Uterus (tissue), 3 donors: ENCODE measurements at regions not wholly inside any gene's neighbourhood (a gene's known extent, or its start where the extent isn't known, plus 50 kb on each side); places are given as distances from the start of the nearest gene placed in this dataset.
"Not testable (repeated sequence)": the region's sequence is repeated elsewhere in the genome, so short reads cannot be mapped to it uniquely, and the experiment has no call there.

Experiments used
- DNase-seq, 2 donors: peaks; one replicate each; pipeline ENCODE4 v3.0.0-alpha.2; 2019 to 2020
- H3K27ac ChIP-seq, 2 donors: fragments of 200-600 bp; sonication (generic); 1 replicate in 1 of 2; 2 replicates in 1 of 2; pipeline ENCODE4 v1.5.1; 2016 to 2018
- H3K27me3 ChIP-seq, 2 donors: fragments of 200-600 bp; sonication (generic); one replicate each; pipeline ENCODE4 v1.5.1; 2018 to 2019; ENCODE audit warnings: control low read depth in 1 of 2
- H3K36me3 ChIP-seq, 2 donors: fragments of 200-600 bp; sonication (generic); one replicate each; pipeline ENCODE4 v1.5.1; 2019; ENCODE audit warnings: control low read depth in 1 of 2
- H3K4me1 ChIP-seq, 2 donors: fragments of 200-600 bp; sonication (generic); one replicate each; pipeline ENCODE4 v1.5.1; 2018 to 2019; ENCODE audit warnings: control low read depth in 1 of 2
- H3K4me3 ChIP-seq, 2 donors: fragments of 200-600 bp; sonication (generic); 1 replicate in 1 of 2; 2 replicates in 1 of 2; pipeline ENCODE4 v1.5.1; 2018 to 2019; ENCODE audit warnings: mild to moderate bottlenecking in 1 of 2
- H3K9me3 ChIP-seq, 2 donors: fragments of 200-600 bp; sonication (generic); one replicate each; pipeline ENCODE4 v1.5.1; 2019; ENCODE audit warnings: control low read depth in 1 of 2
- POLR2A ChIP-seq, 2 donors: fragments of 450-650 bp; IDR thresholded peaks; one replicate each; pipeline ENCODE4 v1.6.1; 2016; ENCODE audit warnings: antibody characterized with exemption in 2 of 2, mild to moderate bottlenecking in 1 of 2, moderate library complexity in 1 of 2
- intact Hi-C: fragments of 100-400 bp; cut with DNase I; formaldehyde crosslinking; loops from one replicate; pipeline ENCODE4 v1.15.1; 2023; ENCODE audit warnings: low total_unique reads
- TF ChIP-seq, protein P1 (sequence below), 4 experiments: fragments of 200-600 bp in 2 of 4; fragments of 450-650 bp in 2 of 4; sonication (generic) in 2 of 4; IDR thresholded peaks; one replicate each; pipeline ENCODE4 v1.5.1; 2016 to 2019; ENCODE audit warnings: antibody characterized with exemption in 4 of 4, mild to moderate bottlenecking in 2 of 4, moderate library complexity in 1 of 4
- donor health status: DM: yes; HTN: yes; CAD: no.

DNA sequence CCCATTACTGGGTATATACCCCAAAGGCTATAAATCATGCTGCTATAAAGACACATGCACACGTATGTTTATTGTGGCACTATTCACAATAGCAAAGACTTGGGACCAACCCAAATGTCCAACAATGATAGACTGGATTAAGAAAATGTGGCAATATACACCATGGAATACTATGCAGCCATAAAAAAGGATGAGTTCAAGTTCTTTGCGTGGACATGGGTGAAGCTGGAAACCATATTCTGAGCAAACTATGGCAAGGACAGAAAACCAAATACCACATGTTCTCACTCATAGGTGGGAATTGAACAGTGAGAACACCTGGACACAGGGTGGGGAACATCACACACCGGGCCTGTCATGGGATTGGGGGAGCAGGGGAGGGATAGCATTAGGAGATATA lies 54.4 kb upstream of the MUCL1 start:
- DNase-seq, H3K36me3 ChIP-seq, H3K9me3 ChIP-seq, intact Hi-C loops, H3K27me3 ChIP-seq, H3K27ac ChIP-seq, H3K4me1 ChIP-seq, H3K4me3 ChIP-seq: not testable (repeated sequence)

DNA sequence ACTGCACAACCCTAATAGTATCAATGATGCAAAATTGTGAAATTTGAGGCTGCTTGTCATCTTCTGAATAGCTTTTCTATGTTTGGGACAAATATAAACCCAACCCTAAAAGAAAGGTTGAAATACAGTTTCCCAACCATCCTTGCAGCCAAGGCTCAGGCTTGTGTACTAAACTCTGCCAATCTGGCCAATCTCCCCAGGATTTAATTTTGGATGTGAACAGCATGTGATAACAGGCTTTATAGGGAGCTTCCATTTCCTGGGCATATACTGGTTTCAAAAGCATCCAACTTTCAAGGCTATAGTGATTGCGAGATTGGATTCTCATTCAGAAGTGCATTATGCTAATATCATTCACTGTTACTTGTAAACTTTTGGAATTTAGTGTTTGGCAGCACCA lies 55.7 kb upstream of the MUCL1 start:
- H3K4me1 ChIP-seq = no peaks in the 10 kb centered on the region
- TF ChIP-seq, protein P1, sequence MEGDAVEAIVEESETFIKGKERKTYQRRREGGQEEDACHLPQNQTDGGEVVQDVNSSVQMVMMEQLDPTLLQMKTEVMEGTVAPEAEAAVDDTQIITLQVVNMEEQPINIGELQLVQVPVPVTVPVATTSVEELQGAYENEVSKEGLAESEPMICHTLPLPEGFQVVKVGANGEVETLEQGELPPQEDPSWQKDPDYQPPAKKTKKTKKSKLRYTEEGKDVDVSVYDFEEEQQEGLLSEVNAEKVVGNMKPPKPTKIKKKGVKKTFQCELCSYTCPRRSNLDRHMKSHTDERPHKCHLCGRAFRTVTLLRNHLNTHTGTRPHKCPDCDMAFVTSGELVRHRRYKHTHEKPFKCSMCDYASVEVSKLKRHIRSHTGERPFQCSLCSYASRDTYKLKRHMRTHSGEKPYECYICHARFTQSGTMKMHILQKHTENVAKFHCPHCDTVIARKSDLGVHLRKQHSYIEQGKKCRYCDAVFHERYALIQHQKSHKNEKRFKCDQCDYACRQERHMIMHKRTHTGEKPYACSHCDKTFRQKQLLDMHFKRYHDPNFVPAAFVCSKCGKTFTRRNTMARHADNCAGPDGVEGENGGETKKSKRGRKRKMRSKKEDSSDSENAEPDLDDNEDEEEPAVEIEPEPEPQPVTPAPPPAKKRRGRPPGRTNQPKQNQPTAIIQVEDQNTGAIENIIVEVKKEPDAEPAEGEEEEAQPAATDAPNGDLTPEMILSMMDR (IDR thresholded peaks at IDR 0.05) = no peak
- TF ChIP-seq POLR2A (IDR thresholded peaks at IDR 0.05) = no peak
- H3K27ac ChIP-seq = no peak overlapping the region
- intact Hi-C loops = no loop called here
- no peak overlapping the region for H3K4me3 ChIP-seq
- no peaks in the 10 kb centered on the region for H3K36me3 ChIP-seq
- H3K9me3 ChIP-seq = no peaks in the 10 kb centered on the region
- H3K27me3 ChIP-seq = no peaks in the 10 kb centered on the region
- DNase-seq = no peak

DNA sequence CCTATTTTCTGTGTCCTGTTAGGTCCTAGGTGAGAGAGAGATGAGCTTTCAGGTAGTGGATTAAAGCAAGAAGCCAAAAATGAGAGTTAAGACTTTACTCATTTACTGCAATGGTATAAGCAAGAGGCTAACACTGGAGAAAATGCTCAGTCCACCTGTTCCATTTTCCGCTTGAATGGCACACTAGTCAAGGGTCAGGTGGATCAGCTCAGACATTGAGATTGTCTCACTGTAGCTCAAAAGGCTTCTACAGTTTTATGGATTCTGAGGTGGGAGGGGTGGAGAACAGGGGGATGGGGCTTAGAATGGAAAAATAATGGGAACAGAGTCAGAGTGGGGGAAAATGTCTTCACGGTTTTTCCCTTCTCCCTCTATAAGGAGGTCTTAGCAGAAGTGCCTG lies 57.3 kb upstream of the MUCL1 start:
- H3K4me1 ChIP-seq = no peaks in the 10 kb centered on the region
- H3K36me3 ChIP-seq = no peaks in the 10 kb centered on the region
- no peak overlapping the region for H3K27ac ChIP-seq
- H3K27me3 ChIP-seq = no peaks in the 10 kb centered on the region
- intact Hi-C loops = no loop called here
- TF ChIP-seq, protein P1 (IDR thresholded peaks at IDR 0.05) = no peak
- no peak for TF ChIP-seq POLR2A (IDR thresholded peaks at IDR 0.05)
- no peak for DNase-seq
- H3K4me3 ChIP-seq = no peak overlapping the region
- H3K9me3 ChIP-seq = no peaks in the 10 kb centered on the region

DNA sequence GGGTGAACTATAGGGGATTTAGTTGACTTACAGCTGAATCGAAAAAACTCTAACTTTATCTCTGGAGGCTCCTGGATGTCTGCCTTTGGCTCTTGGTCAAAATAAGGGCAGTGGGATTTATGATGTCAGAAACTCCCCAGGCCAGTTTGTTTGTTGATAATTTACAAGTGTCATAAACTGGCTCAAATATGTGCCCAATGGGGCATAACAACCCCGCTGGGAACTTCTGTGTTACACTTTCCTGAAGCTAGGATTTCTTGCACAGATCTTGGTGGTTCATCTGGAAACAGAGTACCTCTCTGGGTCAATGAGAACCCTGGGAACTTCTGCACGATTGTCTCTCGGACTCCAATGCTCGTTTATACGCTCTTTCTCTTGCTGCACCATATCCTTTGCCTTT lies 58.7 kb upstream of the MUCL1 start:
- no peaks in the 10 kb centered on the region for H3K9me3 ChIP-seq
- intact Hi-C loops = no loop called here

DNA sequence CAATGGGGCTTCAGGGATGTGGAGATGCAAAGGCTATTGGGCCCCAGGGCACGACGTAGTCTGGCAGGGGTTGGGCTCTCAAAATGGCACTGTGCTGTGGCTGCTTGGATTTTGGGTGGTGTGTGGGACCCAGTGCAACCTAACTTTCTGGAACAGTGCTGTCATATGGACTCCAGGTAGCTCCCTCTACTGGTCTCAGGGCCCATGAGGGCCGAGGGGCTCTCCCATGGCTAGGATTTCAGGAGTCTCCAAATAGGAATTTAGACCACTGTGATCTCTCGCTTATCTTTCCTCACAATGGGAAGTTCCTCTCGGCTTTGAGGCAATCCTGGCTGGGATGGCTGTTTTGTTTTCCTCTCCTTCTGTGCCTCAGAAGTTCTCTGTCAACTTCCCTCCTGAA lies 68.2 kb upstream of the MUCL1 start:
- no peak overlapping the region for H3K27ac ChIP-seq
- no peak overlapping the region for H3K4me3 ChIP-seq
- H3K9me3 ChIP-seq = no peaks in the 10 kb centered on the region
- H3K4me1 ChIP-seq = no peaks in the 10 kb centered on the region
- H3K27me3 ChIP-seq = no peaks in the 10 kb centered on the region
- intact Hi-C loops = no loop called here
- TF ChIP-seq POLR2A (IDR thresholded peaks at IDR 0.05) = no peak
- TF ChIP-seq, protein P1 (IDR thresholded peaks at IDR 0.05) = no peak
- DNase-seq = no peak
- H3K36me3 ChIP-seq = no peaks in the 10 kb centered on the region

More for the DNA sequence above, 58.7 kb upstream of the MUCL1 start:
- DNase-seq = no peak
- Histone ChIP-seq H3K27ac (no peak overlapping the region), H3K4me3 (no peak overlapping the region), H3K36me3 (no peaks in the 10 kb centered on the region), H3K27me3 (no peaks in the 10 kb centered on the region), H3K4me1 (no peaks in the 10 kb centered on the region)
- no peak for TF ChIP-seq POLR2A (IDR thresholded peaks at IDR 0.05)
- TF ChIP-seq, protein P1 (IDR thresholded peaks at IDR 0.05) = no peak

DNA sequence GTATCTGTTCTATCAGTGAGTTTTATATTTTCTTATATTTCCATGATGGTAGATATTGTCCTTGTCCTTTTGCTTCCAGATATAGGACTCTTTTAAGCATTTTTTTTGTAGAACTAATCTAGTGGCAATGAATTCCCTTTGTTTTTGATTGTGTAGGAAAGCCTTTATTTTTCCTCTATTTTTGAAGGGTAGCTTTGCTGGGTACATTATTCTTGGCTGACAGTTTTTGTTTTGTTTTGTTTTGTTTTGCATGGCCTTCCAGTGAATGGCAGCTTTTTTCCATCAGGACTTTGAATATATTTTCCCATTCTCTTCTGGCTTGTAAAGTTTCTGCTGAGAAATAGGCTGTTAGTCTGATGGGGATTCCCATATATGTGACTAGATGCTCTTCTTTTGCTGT lies 70.2 kb upstream of the MUCL1 start:
- no peak overlapping the region for H3K4me3 ChIP-seq
- H3K27me3 ChIP-seq = no peaks in the 10 kb centered on the region
- DNase-seq = no peak
- H3K27ac ChIP-seq = no peak overlapping the region
- no peaks in the 10 kb centered on the region for H3K4me1 ChIP-seq
- no peaks in the 10 kb centered on the region for H3K9me3 ChIP-seq
- no peak for TF ChIP-seq POLR2A (IDR thresholded peaks at IDR 0.05)
- TF ChIP-seq, protein P1 (IDR thresholded peaks at IDR 0.05) = no peak
- intact Hi-C loops = no loop called here
- H3K36me3 ChIP-seq = no peaks in the 10 kb centered on the region

DNA sequence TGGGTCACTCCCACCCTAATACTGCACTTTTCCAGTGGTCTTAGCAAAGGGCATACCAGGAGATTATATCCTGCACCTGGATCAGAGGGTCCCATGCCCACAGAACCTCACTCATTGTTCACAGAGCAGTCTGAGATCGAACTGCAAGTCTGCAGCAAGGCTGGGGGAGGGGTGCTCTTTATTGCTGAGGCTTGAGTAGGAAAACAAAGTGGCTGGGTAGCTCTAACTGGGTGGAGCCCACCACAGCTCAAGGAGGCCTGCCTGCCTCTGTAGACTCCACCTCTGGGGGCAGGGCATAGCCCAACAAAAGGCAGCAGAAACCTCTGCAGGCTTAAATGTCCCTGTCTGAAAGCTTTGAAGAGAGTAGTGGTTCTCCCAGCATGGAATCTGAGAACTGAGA lies 77.3 kb upstream of the MUCL1 start:
- H3K27me3 ChIP-seq, H3K27ac ChIP-seq, H3K4me3 ChIP-seq, intact Hi-C loops, H3K9me3 ChIP-seq, H3K4me1 ChIP-seq, DNase-seq, H3K36me3 ChIP-seq: not testable (repeated sequence)
